Mucosa of gallbladder (tissue), 1 donor: ENCODE measurements at regions not wholly inside any gene's neighbourhood (a gene's known extent, or its start where the extent isn't known, plus 50 kb on each side); places are given as distances from the start of the nearest gene placed in this dataset.

Experiments used
- DNase-seq: peaks from one replicate; pipeline ENCODE4 v3.0.0-alpha.2; 2020; ENCODE audit warnings: low spot score
- donor health status: DM: no; HTN: no; CAD: no.

- no peak for DNase-seq
Observed at GRCh38 chr3:30069056-30069455, 537.3 kb upstream of the TGFBR2 start.

GRCh38 chr3:30073040-30073439, 533.4 kb upstream of the TGFBR2 start:
- DNase-seq, result no peak

DNA sequence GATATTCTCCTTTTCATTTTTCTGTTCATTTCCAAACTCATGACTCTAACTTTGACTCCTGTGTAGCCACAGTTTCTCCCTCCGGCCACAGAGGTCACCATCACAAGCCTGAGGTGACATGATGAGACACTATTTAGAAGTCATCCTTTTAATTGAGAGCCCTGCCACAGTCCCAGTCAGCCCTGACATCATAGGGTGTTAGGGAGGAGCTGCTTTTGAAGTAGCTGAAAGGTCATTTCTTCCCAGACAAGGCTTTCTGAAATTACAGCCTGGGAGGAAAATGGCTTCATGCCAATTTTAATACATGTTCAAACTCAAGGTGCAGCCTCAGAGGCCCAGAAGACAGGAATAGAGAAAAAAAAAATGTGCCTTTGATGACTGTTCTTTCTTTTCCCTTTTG, 532.8 kb upstream of the TGFBR2 start:
- DNase-seq, result no peak

GRCh38 chr3:30075514-30075913, 530.9 kb upstream of the TGFBR2 start:
- no peak for DNase-seq

DNA sequence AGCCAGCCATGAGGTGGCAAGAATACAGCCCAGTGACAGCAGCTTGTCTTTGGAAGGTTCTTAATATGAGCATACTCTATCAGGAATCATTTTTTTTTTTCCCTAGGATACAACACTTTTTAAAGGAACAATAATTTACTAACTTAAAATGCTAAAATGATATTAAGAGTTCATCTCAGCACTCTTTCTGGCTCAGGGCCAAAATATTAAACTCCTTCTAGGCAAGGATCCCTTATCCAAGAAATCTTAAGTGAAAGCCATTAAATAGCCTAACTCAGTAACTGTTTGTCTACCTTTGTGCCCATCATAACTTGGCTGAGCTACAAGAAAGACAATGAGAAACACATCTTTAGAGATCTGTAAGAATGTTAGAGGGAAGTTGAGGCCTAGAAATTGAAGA, 529.5 kb upstream of the TGFBR2 start:
- no peak for DNase-seq

DNA sequence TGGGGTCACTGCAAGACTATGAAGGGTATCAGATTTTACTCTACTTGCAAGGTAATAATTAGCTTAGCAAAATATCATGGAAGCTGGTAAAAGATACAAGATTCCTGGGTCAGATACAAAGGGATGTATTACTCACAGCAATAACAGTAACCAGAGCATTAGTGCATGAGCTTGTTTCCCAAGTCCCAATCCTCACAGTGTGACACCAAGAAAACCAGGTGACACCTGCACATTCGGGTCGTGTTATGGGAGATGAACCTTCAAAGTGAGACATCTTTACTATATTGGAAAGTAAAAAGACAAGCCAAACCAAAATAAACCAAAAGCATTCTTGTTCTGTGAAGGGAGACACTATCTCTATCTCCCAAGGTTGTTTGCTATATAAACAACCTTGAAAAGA, 528.7 kb upstream of the TGFBR2 start:
- no peak for DNase-seq

- DNase-seq, result peak; percentile 14
Observed at GRCh38 chr3:30078736-30079135, 527.7 kb upstream of the TGFBR2 start.

DNA sequence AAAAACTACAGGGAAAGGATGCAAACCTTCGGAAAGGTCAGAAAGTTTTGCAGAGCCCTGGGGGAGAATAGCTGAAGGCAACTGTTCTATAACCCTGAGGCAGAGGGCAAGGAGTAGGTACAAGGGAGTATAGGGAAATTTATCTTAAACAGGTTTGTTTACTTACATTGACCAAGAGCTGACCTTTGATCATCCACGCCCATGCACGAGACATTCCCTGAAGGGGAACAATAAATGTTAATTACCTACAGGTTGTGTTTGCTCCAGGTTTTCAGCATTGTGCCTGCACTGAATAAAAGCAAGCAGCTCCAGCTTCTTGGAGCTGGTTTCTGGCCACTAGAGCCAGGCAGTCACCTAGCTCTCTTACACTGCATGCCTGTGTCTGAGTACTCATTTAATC, 524.5 kb upstream of the TGFBR2 start:
- DNase-seq, result peak; percentile 60

- DNase-seq, result no peak
Observed at GRCh38 chr3:30082652-30083051, 523.7 kb upstream of the TGFBR2 start.

- DNase-seq, result no peak
Observed at GRCh38 chr3:30083315-30083714, 523.1 kb upstream of the TGFBR2 start.

- DNase-seq, result no peak
Observed at GRCh38 chr3:30084316-30084715, 522.1 kb upstream of the TGFBR2 start.

GRCh38 chr3:30084971-30085403, 521.4 kb upstream of the TGFBR2 start:
- DNase-seq, result no peak

- DNase-seq, result no peak
Observed at GRCh38 chr3:30085486-30085885, 520.9 kb upstream of the TGFBR2 start.

DNA sequence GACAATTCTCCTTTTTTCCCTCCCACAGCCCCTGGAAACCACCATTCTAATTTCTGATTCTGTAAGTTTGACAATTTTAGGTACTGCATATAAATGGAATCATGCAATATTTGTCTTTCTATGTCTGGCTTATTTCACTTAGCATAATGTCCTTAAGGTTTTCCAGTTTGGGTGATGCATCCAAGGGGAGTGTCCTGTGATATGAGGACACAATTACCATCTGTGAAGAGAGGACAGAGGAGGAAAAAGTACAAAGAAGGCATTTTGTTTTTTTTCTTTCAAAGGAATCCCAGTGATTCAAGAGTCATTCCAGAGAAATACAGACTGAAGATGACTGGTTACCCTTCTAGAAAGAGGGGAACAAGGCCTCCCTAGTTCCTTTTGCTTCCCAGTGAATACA, 514.7 kb upstream of the TGFBR2 start:
- DNase-seq, result no peak

DNA sequence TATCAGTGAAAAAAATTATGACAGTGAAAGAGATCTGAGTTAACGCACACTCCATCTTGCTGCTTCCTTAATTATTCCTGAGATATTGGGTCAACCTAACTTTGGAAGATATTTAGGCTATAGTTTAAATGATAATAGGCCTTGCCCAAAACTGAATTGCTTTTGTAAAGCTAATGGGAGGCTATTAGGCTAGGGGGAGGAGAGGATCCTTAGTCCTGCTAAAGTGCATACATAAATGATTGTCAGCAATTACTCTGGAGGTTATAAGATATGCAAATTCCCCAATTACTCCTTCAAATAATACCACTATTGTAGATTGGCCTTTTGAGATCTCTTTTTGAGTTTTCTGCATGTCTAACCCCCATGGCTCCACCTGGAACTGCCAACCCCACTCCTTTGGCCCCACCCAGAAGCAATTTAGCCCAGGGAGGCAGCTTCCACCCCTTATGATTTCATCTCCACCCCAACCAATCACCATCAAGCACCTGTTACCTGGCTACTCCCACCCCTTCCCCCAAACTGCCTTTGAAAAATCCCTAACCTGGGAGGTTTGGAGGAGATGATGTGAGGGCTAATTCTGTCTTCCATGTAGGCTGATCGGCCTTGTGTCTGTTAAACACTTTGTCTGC, 509.3 kb upstream of the TGFBR2 start:
- no peak for DNase-seq

DNA sequence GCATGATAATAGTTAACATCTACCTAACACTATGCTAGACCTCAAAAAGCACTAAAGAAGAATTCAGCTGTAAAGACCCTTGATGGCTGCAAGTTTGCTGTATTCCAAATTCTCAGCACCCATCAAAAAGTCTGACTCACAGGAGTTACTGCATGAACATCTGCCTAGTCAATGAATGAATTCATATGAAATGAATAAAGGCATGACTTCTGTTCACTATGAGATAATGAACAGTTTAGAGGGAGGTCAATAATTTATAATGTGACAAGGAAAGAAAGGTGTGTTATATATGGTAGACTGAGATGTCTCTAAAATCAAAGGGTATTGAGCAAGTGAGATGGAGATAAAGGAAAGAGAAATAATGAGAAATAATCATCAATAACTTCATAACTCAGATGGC, 508.2 kb upstream of the TGFBR2 start:
- no peak for DNase-seq

- DNase-seq, result no peak
Observed at GRCh38 chr3:30098653-30099455, 507.5 kb upstream of the TGFBR2 start.

DNA sequence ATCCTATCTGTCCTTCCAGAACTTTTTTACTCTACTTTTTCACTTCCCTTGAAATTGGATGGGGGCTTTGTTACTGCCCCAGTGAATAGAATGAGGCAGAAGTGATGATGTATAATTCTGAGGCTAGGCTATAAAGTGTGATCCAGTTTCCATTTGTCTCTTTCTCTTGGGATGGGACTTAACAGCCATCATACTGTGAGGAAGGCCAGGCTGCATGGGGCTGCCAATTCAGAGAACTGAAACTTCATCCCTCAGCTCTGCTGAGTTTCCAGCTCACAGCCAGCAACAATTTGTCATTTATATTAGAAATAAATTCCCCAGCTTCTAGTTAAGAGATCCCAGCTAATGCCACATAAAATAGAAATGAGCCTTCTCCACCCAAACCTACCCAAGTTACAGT, 504.0 kb upstream of the TGFBR2 start:
- no peak for DNase-seq

DNA sequence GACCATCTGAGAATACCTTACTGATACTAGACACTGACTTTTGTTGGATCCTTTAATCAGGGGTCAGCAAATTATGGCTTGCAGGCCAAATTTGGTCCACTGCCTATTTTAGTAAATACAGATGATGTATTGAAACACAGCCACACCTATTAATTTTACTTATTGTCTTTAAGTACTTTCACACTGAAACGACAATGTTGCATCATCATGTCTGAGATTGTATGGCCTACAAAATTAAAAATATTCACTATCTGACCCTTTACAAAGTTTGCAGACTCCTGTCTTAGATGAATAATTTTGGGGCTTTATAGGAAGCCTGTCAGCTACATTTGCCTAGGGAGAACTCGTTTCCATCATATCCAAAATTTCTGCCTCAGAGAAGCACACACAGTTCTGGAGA, 503.2 kb upstream of the TGFBR2 start:
- no peak for DNase-seq

GRCh38 chr3:30107531-30107930, 498.9 kb upstream of the TGFBR2 start:
- no peak for DNase-seq

GRCh38 chr3:30112411-30112810, 494.0 kb upstream of the TGFBR2 start:
- DNase-seq, result no peak

GRCh38 chr3:30112902-30113484, 493.4 kb upstream of the TGFBR2 start:
- DNase-seq, result no peak

DNA sequence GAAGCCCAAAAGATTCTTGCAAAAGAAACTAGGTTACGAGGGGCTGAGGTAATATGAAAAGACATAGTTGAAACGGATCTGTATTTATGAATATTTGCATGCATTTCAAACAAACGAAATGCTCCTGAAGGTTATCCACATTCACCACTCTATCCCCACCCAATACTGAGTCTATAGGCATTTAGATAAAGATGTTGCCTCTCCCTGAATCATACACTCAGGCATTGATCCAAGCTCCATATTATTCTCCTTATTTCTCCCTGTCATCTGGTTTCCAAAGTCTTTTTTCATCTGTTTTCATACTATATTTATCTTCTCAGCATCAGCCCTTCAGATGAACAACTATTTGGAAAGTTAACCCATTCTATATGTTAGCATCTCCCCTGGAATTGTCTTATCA, 492.5 kb upstream of the TGFBR2 start:
- DNase-seq, result no peak
